GM23248 (cell line): ENCODE measurements at regions not wholly inside any gene's neighbourhood (a gene's known extent, or its start where the extent isn't known, plus 50 kb on each side); places are given as distances from the start of the nearest gene placed in this dataset.

Source experiments
- DNase-seq: peaks from one replicate; pipeline ENCODE4 v3.0.0-alpha.2; 2015
- H2AFZ ChIP-seq: fragments of 200-600 bp; sonication (generic); 2 replicates; pipeline ENCODE4 v1.6.1; 2016; ENCODE audit warnings: antibody characterized with exemption
- H3F3A ChIP-seq: fragments of 200-600 bp; sonication (generic); 2 replicates; pipeline ENCODE4 v1.6.1; 2016; ENCODE audit warnings: mild to moderate bottlenecking, antibody characterized with exemption, mixed run types; ENCODE audit not compliant: insufficient read depth
- H3K27ac ChIP-seq: fragments of 200-600 bp; sonication (generic); 2 replicates; pipeline ENCODE4 v1.5.1; 2016; ENCODE audit warnings: mild to moderate bottlenecking
- H3K27me3 ChIP-seq: fragments of 200-600 bp; sonication (generic); replicated peaks from 2 replicates; pipeline ENCODE4 v1.6.1; 2016; ENCODE audit warnings: mild to moderate bottlenecking; ENCODE audit not compliant: insufficient read depth
- H3K36me3 ChIP-seq: fragments of 200-600 bp; sonication (generic); 2 replicates; pipeline ENCODE4 v1.6.1; 2016; ENCODE audit warnings: low read depth, mild to moderate bottlenecking
- H3K4me1 ChIP-seq: fragments of 200-600 bp; sonication (generic); 2 replicates; pipeline ENCODE4 v1.6.1; 2016; ENCODE audit warnings: mild to moderate bottlenecking; ENCODE audit not compliant: insufficient read depth
- H3K4me2 ChIP-seq: fragments of 200-600 bp; sonication (generic); one replicate; pipeline ENCODE4 v1.6.1; 2016; ENCODE audit warnings: mild to moderate bottlenecking; ENCODE audit not compliant: unreplicated experiment
- H3K4me3 ChIP-seq: fragments of 200-600 bp; sonication (generic); 2 replicates; pipeline ENCODE4 v1.5.1; 2016; ENCODE audit warnings: mild to moderate bottlenecking
- H3K79me2 ChIP-seq: fragments of 200-600 bp; sonication (generic); 2 replicates; pipeline ENCODE4 v1.6.1; 2016; ENCODE audit warnings: mild to moderate bottlenecking; ENCODE audit not compliant: insufficient read depth
- H3K9ac ChIP-seq: fragments of 200-600 bp; sonication (generic); 2 replicates; pipeline ENCODE4 v1.6.1; 2016; ENCODE audit warnings: mild to moderate bottlenecking
- H3K9me2 ChIP-seq: fragments of 200-600 bp; sonication (generic); 2 replicates; pipeline ENCODE4 v1.6.1; 2016; ENCODE audit warnings: mixed run types, mild to moderate bottlenecking, moderate library complexity; ENCODE audit not compliant: insufficient read depth
- H3K9me3 ChIP-seq: fragments of 200-600 bp; sonication (generic); one replicate; pipeline ENCODE4 v1.6.1; 2017; ENCODE audit warnings: low read depth
- H4K20me1 ChIP-seq: fragments of 200-600 bp; sonication (generic); 2 replicates; pipeline ENCODE4 v1.6.0; 2016; ENCODE audit not compliant: insufficient read depth
- EZH2 ChIP-seq: fragments of 200-600 bp; sonication (generic); IDR thresholded peaks from 2 replicates; pipeline ENCODE4 v1.6.1; 2018; ENCODE audit warnings: antibody characterized with exemption, mild to moderate bottlenecking; ENCODE audit not compliant: insufficient read depth, poor library complexity, severe bottlenecking
- EZH2phosphoT487 ChIP-seq: fragments of 200-600 bp; sonication (generic); IDR thresholded peaks from 2 replicates; pipeline ENCODE4 v1.6.1; 2018; ENCODE audit warnings: antibody characterized with exemption, moderate library complexity, mild to moderate bottlenecking, low read depth; ENCODE audit not compliant: insufficient read depth
- WGBS, 2 experiments: methylation state at CpG; one replicate each; pipeline ENCODE4 v1.1.6; 2015 to 2017; ENCODE audit warnings: low lambda C conversion rate in 2 of 2, low coverage in 1 of 2; ENCODE audit errors: missing lambda C conversion rate in 2 of 2; 5-methylcytosine and 5-hydroxymethylcytosine counted together
- in situ Hi-C: fragments of 300-500 bp; cut with MboI; formaldehyde crosslinking; loops from 2 replicates; pipeline ENCODE4 v1.15.0; 2020

DNA sequence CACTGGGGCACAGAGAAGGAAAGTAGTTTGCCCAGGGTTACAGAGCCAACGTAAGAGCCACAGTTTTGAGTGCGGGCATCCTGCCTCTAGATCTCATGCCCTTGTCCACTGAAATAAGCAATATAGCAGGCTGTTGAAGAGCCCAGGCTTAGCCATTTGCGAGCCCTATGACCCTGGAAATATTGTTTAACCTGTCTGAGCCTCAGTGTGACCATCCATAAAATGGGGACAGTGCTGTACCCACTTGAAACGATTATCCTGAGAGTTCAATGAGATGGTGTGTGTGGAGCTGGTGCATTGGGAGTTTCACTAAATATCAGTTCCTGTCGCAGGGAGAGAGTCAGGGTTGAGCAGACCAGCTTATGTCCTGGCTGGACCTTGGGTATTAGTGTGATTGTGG lies 173.1 kb upstream of the KCNG1 start:
- Histone ChIP-seq H3K27me3 (no peaks in the 10 kb centered on the region), H3K4me3 (no peak overlapping the region), H3F3A (no peaks in the 10 kb centered on the region), H3K27ac (no peak overlapping the region), H3K9me3 (no peaks in the 10 kb centered on the region), H3K9me2 (no peaks in the 10 kb centered on the region), H3K4me1 (peaks cover 14% of the 10 kb centered on the region; the same call in 1 of the 2 replicates), H3K4me2 (no peak overlapping the region), H2AFZ (no peak overlapping the region), H4K20me1 (no peaks in the 10 kb centered on the region), H3K36me3 (no peaks in the 10 kb centered on the region), H3K9ac (no peak overlapping the region), H3K79me2 (no peaks in the 10 kb centered on the region)
- in situ Hi-C loops: no loop called here
- TF ChIP-seq EZH2phosphoT487 (no peak), EZH2 (no peak)
- 62 to 72% methylated on average over 5 of the region's 5 CpGs for WGBS, 2 experiments
- no peak for DNase-seq

DNA sequence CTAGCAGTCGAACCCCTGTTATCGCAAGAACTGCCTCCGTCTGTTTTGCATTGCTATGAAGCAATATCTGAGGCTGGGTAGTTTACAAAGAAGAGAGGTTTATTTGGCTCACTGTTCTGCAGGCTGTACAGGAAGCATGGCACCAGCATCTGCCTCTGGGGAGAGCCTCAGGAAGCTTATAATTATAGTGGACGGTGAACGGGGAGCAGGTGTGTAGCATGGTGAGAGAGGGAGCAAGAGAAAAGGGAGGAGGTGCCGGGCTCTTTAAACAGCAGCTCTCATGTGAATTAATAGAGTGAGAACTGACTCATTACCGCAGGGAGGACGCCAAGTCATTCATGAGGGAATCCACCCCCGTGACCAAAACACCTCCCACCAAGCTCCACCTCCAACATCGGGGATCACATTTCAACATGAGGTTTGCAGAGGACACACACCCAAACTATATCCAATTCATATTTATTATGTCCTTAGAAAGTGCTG lies 172.6 kb upstream of the KCNG1 start:
- peak; percentile 80 for DNase-seq
- TF ChIP-seq EZH2 (no peak), EZH2phosphoT487 (no peak)
- 52 to 59% methylated on average over 10 of the region's 10 CpGs for WGBS, 2 experiments
- no peaks in the 10 kb centered on the region for H3K27me3 ChIP-seq
- in situ Hi-C loops: no loop called here
- H3K9me3 ChIP-seq: no peaks in the 10 kb centered on the region
- no peaks in the 10 kb centered on the region for H3K79me2 ChIP-seq
- no peak overlapping the region for H3K27ac ChIP-seq
- H3K9ac ChIP-seq: no peak overlapping the region
- peaks cover 14% of the 10 kb centered on the region; the same call in 1 of the 2 replicates for H3K4me1 ChIP-seq
- no peaks in the 10 kb centered on the region for H3K9me2 ChIP-seq
- H2AFZ ChIP-seq: no peak overlapping the region
- no peaks in the 10 kb centered on the region for H4K20me1 ChIP-seq
- H3K4me3 ChIP-seq: no peak overlapping the region
- H3F3A ChIP-seq: no peaks in the 10 kb centered on the region
- H3K4me2 ChIP-seq: no peak overlapping the region
- no peaks in the 10 kb centered on the region for H3K36me3 ChIP-seq

DNA sequence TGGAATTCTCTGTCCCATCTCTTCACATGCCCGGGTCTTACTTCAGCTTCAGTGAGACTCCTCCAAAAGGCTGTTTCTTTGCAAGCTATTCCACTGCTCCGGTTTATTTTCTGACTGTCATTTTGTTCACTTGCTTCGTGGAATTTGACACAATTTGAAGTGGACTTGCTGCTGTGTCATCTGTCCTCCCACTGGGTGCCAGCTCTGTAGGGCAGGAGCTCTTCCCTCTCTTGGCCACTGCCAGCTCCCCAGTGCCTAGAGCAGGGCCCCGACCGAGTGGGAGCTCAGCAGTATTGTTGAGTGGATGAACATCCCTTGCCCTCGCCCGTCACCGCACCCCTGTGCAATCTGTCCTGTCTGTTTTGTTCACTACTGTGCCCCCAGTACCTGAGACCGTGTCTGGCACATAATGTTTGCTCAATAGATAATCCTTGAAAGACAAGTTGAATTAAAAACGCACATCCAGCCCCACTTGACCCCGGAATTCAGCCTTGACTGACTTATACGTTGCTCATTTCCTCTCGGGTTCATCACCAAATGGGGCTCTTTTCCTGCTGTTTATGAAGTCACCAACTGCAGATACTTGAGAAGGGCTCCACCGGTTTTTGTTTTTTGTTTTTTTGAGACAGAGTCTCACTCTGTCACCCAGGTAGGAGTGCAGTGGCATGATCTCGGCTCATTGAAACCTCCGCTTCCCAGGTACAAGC lies 170.3 kb upstream of the KCNG1 start:
- no peaks in the 10 kb centered on the region for H3K36me3 ChIP-seq
- peaks cover 14% of the 10 kb centered on the region; the same call in 1 of the 2 replicates for H3K4me1 ChIP-seq
- H3K4me2 ChIP-seq: no peak overlapping the region
- H3F3A ChIP-seq: no peaks in the 10 kb centered on the region
- H3K27me3 ChIP-seq: no peaks in the 10 kb centered on the region
- peak; percentile 57 for DNase-seq
- no peaks in the 10 kb centered on the region for H4K20me1 ChIP-seq
- H3K9me2 ChIP-seq: no peaks in the 10 kb centered on the region
- WGBS, 2 experiments: 65 to 68% methylated on average over 16 of the region's 16 CpGs
- no peaks in the 10 kb centered on the region for H3K9me3 ChIP-seq
- no peak for TF ChIP-seq EZH2phosphoT487
- H2AFZ ChIP-seq: peak overlapping the region; percentile 35
- no peak overlapping the region for H3K4me3 ChIP-seq
- H3K27ac ChIP-seq: no peak overlapping the region
- in situ Hi-C loops: no loop called here
- H3K79me2 ChIP-seq: no peaks in the 10 kb centered on the region
- H3K9ac ChIP-seq: no peak overlapping the region

DNA sequence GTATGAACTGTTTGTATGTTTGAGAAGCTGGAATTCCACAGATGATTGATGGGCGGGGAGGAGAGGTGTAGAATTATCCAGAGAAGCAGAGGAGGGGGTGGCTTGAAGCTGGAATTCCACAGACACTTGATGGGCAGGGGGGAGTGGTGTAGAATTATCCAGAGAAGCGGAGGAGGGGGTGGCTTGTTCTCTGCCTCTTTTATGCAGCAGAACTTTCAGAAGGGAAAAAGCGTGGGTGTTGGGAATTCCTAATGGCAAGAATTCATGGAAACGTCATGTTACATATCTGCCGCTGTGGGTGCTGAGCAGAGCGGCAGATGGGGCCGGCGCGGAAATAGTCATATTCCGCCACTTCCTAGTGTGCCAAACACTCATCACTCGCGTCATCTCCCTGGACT lies 167.9 kb upstream of the KCNG1 start:
- H3K9ac ChIP-seq: no peak overlapping the region
- no peaks in the 10 kb centered on the region for H3F3A ChIP-seq
- H3K27me3 ChIP-seq: no peaks in the 10 kb centered on the region
- H3K4me1 ChIP-seq: peaks cover 14% of the 10 kb centered on the region; the same call in 1 of the 2 replicates
- H3K4me2 ChIP-seq: no peak overlapping the region
- no peaks in the 10 kb centered on the region for H4K20me1 ChIP-seq
- H3K9me2 ChIP-seq: no peaks in the 10 kb centered on the region
- H2AFZ ChIP-seq: no peak overlapping the region
- in situ Hi-C loops: no loop called here
- no peaks in the 10 kb centered on the region for H3K79me2 ChIP-seq
- no peak for DNase-seq
- H3K4me3 ChIP-seq: no peak overlapping the region
- TF ChIP-seq EZH2phosphoT487 (no peak), EZH2 (no peak)
- no peaks in the 10 kb centered on the region for H3K36me3 ChIP-seq
- 86 to 90% methylated on average over 12 of the region's 12 CpGs for WGBS, 2 experiments
- no peaks in the 10 kb centered on the region for H3K9me3 ChIP-seq
- H3K27ac ChIP-seq: no peak overlapping the region
